Liver (tissue), 8 donors: ENCODE measurements at regions not wholly inside any gene's neighbourhood (a gene's known extent, or its start where the extent isn't known, plus 50 kb on each side); places are given as distances from the start of the nearest gene placed in this dataset.

Experiments
- DNase-seq: peaks from one replicate; pipeline ENCODE4 v3.0.0-alpha.2; 2017; ENCODE audit warnings: low spot score
- H3K27ac ChIP-seq, 2 donors: one replicate each; pipeline ENCODE4 v1.7.0; 2013; ENCODE audit warnings: inconsistent platforms in 2 of 2, low read length in 2 of 2, control low read depth in 1 of 2, low read depth in 1 of 2, mild to moderate bottlenecking in 1 of 2
- H3K27me3 ChIP-seq, 4 donors: one replicate each; pipeline versions ENCODE4 v1.6.1 to v1.7.0; 2013; ENCODE audit warnings: low read length in 3 of 4, inconsistent platforms in 1 of 4, mild to moderate bottlenecking in 1 of 4, moderate library complexity in 1 of 4; ENCODE audit not compliant: control insufficient read depth in 4 of 4, insufficient read depth in 4 of 4
- H3K36me3 ChIP-seq, 4 donors: one replicate each; pipeline versions ENCODE4 v1.6.1 to v1.7.0; 2013; ENCODE audit warnings: low read length in 3 of 4, mild to moderate bottlenecking in 3 of 4, low read depth in 1 of 4, moderate library complexity in 1 of 4; ENCODE audit not compliant: control insufficient read depth in 4 of 4, insufficient read depth in 3 of 4
- H3K4me1 ChIP-seq, 4 donors: one replicate each; pipeline versions ENCODE4 v1.6.1 to v1.7.0; 2013; ENCODE audit warnings: low read length in 3 of 4, mild to moderate bottlenecking in 3 of 4, moderate library complexity in 1 of 4; ENCODE audit not compliant: control insufficient read depth in 4 of 4, insufficient read depth in 4 of 4
- H3K4me3 ChIP-seq, 3 donors: one replicate each; pipeline versions ENCODE4 v1.6.1 to v1.7.0; 2013; ENCODE audit warnings: low read length in 3 of 3, control low read depth in 1 of 3, low read depth in 1 of 3, mild to moderate bottlenecking in 1 of 3
- H3K9ac ChIP-seq, 2 donors: one replicate each; pipeline ENCODE4 v1.7.0; 2013; ENCODE audit warnings: low read length in 2 of 2, mild to moderate bottlenecking in 2 of 2, moderate library complexity in 2 of 2, control low read depth in 1 of 2, low read depth in 1 of 2
- H3K9me3 ChIP-seq, 4 donors: one replicate each; pipeline versions ENCODE4 v1.6.1 to v1.7.0; 2013; ENCODE audit warnings: low read length in 3 of 4; ENCODE audit not compliant: control insufficient read depth in 4 of 4
- ATF3 ChIP-seq: IDR thresholded peaks from 2 replicates; pipeline ENCODE4 v1.6.1; 2016; ENCODE audit warnings: antibody characterized with exemption
- EGR1 ChIP-seq, 2 donors: IDR thresholded peaks; 2 replicates each; pipeline ENCODE4 v1.6.1; 2016 to 2018; ENCODE audit warnings: antibody characterized with exemption in 2 of 2, low read depth in 2 of 2
- FOXA1 ChIP-seq: IDR thresholded peaks from 2 replicates; pipeline ENCODE4 v1.6.1; 2016; ENCODE audit warnings: antibody characterized with exemption
- FOXA2 ChIP-seq: IDR thresholded peaks from 2 replicates; pipeline ENCODE4 v1.6.1; 2016; ENCODE audit warnings: antibody characterized with exemption
- HNF4A ChIP-seq, 2 donors: conservative IDR thresholded peaks; 2 replicates each; pipeline ENCODE4 v1.6.1; 2016; ENCODE audit warnings: antibody characterized with exemption in 2 of 2, mild to moderate bottlenecking in 2 of 2
- HNF4G ChIP-seq: IDR thresholded peaks from 2 replicates; pipeline ENCODE4 v1.6.1; 2016; ENCODE audit warnings: antibody characterized with exemption
- JUND ChIP-seq, 2 donors: IDR thresholded peaks; 2 replicates each; pipeline ENCODE4 v1.6.1; 2016; ENCODE audit warnings: antibody characterized with exemption in 2 of 2
- NR2F2 ChIP-seq: IDR thresholded peaks from 2 replicates; pipeline ENCODE4 v1.6.1; 2016; ENCODE audit warnings: antibody characterized with exemption
- RAD21 ChIP-seq, 2 donors: IDR thresholded peaks; 2 replicates each; pipeline ENCODE4 v1.6.1; 2016; ENCODE audit warnings: antibody characterized with exemption in 2 of 2, mild to moderate bottlenecking in 2 of 2
- REST ChIP-seq: IDR thresholded peaks from 2 replicates; pipeline ENCODE4 v1.6.1; 2016; ENCODE audit warnings: antibody characterized with exemption, mild to moderate bottlenecking
- RXRA ChIP-seq, 2 donors: IDR thresholded peaks; 2 replicates each; pipeline ENCODE4 v1.6.1; 2017 to 2018; ENCODE audit warnings: antibody characterized with exemption in 2 of 2, mild to moderate bottlenecking in 1 of 2
- SP1 ChIP-seq: IDR thresholded peaks from 2 replicates; pipeline ENCODE4 v1.6.1; 2018; ENCODE audit warnings: antibody characterized with exemption, mild to moderate bottlenecking
- TAF1 ChIP-seq: conservative IDR thresholded peaks from 2 replicates; pipeline ENCODE4 v1.6.1; 2016; ENCODE audit warnings: antibody characterized with exemption, mild to moderate bottlenecking
- YY1 ChIP-seq: IDR thresholded peaks from 2 replicates; pipeline ENCODE4 v1.6.1; 2016; ENCODE audit warnings: antibody characterized with exemption, mild to moderate bottlenecking
- ZBTB33 ChIP-seq: IDR thresholded peaks from 2 replicates; pipeline ENCODE4 v1.6.1; 2016; ENCODE audit warnings: antibody characterized with exemption
- WGBS: extraction: QIAGEN DNeasy Blood & Tissue Kit; methylation state at CpG from one replicate; pipeline ENCODE4 v1.1.7; 2013; 5-methylcytosine and 5-hydroxymethylcytosine counted together
- TF ChIP-seq, protein P1 (sequence below): IDR thresholded peaks from 2 replicates; pipeline ENCODE4 v1.6.1; 2016; ENCODE audit warnings: antibody characterized with exemption
- TF ChIP-seq, protein P2 (sequence below): fragments of 150-350 bp; IDR thresholded peaks from 2 replicates; pipeline ENCODE4 v1.5.1; 2017; ENCODE audit warnings: improper control_type of control experiment, low read depth, low read length; ENCODE audit not compliant: missing input control
- donor health status: healthy.
- donor health status: healthy.
- donor health status: healthy.
- donor health status: healthy.
- donor health status: healthy.

GRCh38 chr2:76050196-76050595 lies 339.5 kb upstream of the GCFC2 start:
- no peak for DNase-seq
- Histone ChIP-seq H3K27me3 (no peaks in the 10 kb centered on the region), H3K27ac (no peak overlapping the region), H3K9ac (no peak overlapping the region), H3K4me3 (no peak overlapping the region), H3K4me1 (no peaks in the 10 kb centered on the region), H3K9me3 (no peaks in the 10 kb centered on the region), H3K36me3 (no peaks in the 10 kb centered on the region)
- TF ChIP-seq RXRA (IDR thresholded peaks at IDR 0.05): no peak
- TF ChIP-seq HNF4A (conservative IDR thresholded peaks at IDR 0.05): no peak
- TF ChIP-seq JUND (IDR thresholded peaks at IDR 0.05): no peak
- TF ChIP-seq, protein P1, sequence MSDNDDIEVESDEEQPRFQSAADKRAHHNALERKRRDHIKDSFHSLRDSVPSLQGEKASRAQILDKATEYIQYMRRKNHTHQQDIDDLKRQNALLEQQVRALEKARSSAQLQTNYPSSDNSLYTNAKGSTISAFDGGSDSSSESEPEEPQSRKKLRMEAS: no peak
- no peak for TF ChIP-seq RAD21 (IDR thresholded peaks at IDR 0.05)
- no peak for TF ChIP-seq HNF4G
- no peak for TF ChIP-seq REST
- no peak for TF ChIP-seq NR2F2
- TF ChIP-seq TAF1: no peak
- TF ChIP-seq, protein P2, sequence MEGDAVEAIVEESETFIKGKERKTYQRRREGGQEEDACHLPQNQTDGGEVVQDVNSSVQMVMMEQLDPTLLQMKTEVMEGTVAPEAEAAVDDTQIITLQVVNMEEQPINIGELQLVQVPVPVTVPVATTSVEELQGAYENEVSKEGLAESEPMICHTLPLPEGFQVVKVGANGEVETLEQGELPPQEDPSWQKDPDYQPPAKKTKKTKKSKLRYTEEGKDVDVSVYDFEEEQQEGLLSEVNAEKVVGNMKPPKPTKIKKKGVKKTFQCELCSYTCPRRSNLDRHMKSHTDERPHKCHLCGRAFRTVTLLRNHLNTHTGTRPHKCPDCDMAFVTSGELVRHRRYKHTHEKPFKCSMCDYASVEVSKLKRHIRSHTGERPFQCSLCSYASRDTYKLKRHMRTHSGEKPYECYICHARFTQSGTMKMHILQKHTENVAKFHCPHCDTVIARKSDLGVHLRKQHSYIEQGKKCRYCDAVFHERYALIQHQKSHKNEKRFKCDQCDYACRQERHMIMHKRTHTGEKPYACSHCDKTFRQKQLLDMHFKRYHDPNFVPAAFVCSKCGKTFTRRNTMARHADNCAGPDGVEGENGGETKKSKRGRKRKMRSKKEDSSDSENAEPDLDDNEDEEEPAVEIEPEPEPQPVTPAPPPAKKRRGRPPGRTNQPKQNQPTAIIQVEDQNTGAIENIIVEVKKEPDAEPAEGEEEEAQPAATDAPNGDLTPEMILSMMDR: no peak
- TF ChIP-seq ZBTB33: no peak
- TF ChIP-seq FOXA1: no peak
- no peak for TF ChIP-seq FOXA2
- no peak for TF ChIP-seq EGR1 (IDR thresholded peaks at IDR 0.05; ENCODE audit: low read depth in 2 of 2)
- no peak for TF ChIP-seq SP1
- TF ChIP-seq YY1: no peak
- no peak for TF ChIP-seq ATF3
- WGBS: 94% methylated on average over 1 of the region's 1 CpG

GRCh38 chr2:76044701-76045100 lies 334.0 kb upstream of the GCFC2 start:
- WGBS: 40% methylated on average over 2 of the region's 2 CpGs

More at GRCh38 chr2:76044701-76045100, 334.0 kb upstream of the GCFC2 start:
- TF ChIP-seq REST: no peak
- no peaks in the 10 kb centered on the region for H3K36me3 ChIP-seq
- H3K4me1 ChIP-seq: no peaks in the 10 kb centered on the region
- no peak for DNase-seq
- no peak overlapping the region for H3K27ac ChIP-seq
- H3K9ac ChIP-seq: no peak overlapping the region
- H3K9me3 ChIP-seq: no peaks in the 10 kb centered on the region
- H3K27me3 ChIP-seq: no peaks in the 10 kb centered on the region
- no peak overlapping the region for H3K4me3 ChIP-seq
